SK-N-SH (cell line): ENCODE measurements at regions not wholly inside any gene's neighbourhood (a gene's known extent, or its start where the extent isn't known, plus 50 kb on each side); places are given as distances from the start of the nearest gene placed in this dataset.

ENCODE experiments used
- CTCF ChIA-PET: fragments of 300-600, 350-600 bp; formaldehyde crosslinking; extraction: SDS; loops from one replicate; lab custom pipeline; 2021; lab: Yijun Ruan, JAX
- POLR2A ChIA-PET: fragments of 350-600 bp; sonication (Branson Sonifier 250); formaldehyde crosslinking; extraction: SDS; loops from one replicate; lab custom pipeline; 2020; ENCODE audit warnings: antibody characterized with exemption, inconsistent platforms; lab: Yijun Ruan, JAX
- DNase-seq: peaks from one replicate; pipeline ENCODE4 v3.0.0; 2012
- H2AFZ ChIP-seq: fragments of 200-600 bp; sonication (generic); 2 replicates; pipeline ENCODE4 v1.8.1; 2016; ENCODE audit warnings: antibody characterized with exemption, mild to moderate bottlenecking, low read depth
- H3F3A ChIP-seq: fragments of 200-600 bp; sonication (generic); replicated peaks from 2 replicates; pipeline ENCODE3; 2016; ENCODE audit warnings: antibody characterized with exemption, mild to moderate bottlenecking; ENCODE audit not compliant: insufficient read depth
- H3K27ac ChIP-seq, 2 experiments: fragments of 200-500 bp in 1 of 2; fragments of 200-600 bp in 1 of 2; sonication (Bioruptor generic) in 1 of 2; sonication (generic), shearing (Covaris generic) in 1 of 2; 2 replicates each; pipeline versions ENCODE4 v1.5.1 to v1.6.1; 2014 to 2016; ENCODE audit warnings: low read depth in 2 of 2, inconsistent platforms in 1 of 2, low read length in 1 of 2, mild to moderate bottlenecking in 1 of 2, mixed read lengths in 1 of 2
- H3K27me3 ChIP-seq: fragments of 200-600 bp; sonication (generic), shearing (Covaris generic); 2 replicates; pipeline ENCODE4 v1.6.1; 2016; ENCODE audit warnings: mixed run types; ENCODE audit not compliant: insufficient read depth
- H3K36me3 ChIP-seq, 2 experiments: fragments of 200-500 bp in 1 of 2; fragments of 200-600 bp in 1 of 2; sonication (Bioruptor generic) in 1 of 2; sonication (generic) in 1 of 2; replicated peaks in 1 of 2; 2 replicates each; pipeline versions ENCODE3 to v1.5.1; 2014 to 2016; ENCODE audit warnings: low read length in 1 of 2, mild to moderate bottlenecking in 1 of 2; ENCODE audit not compliant: insufficient read depth in 2 of 2, control insufficient read depth in 1 of 2
- H3K4me1 ChIP-seq, 2 experiments: fragments of 200-500 bp in 1 of 2; fragments of 200-600 bp in 1 of 2; sonication (Bioruptor generic) in 1 of 2; sonication (generic), shearing (Covaris generic) in 1 of 2; 2 replicates each; pipeline versions ENCODE4 v1.5.1 to v1.6.1; 2014 to 2016; ENCODE audit warnings: low read depth in 1 of 2, low read length in 1 of 2, mixed run types in 1 of 2; ENCODE audit not compliant: insufficient read depth in 2 of 2, control insufficient read depth in 1 of 2
- H3K4me2 ChIP-seq: fragments of 200-600 bp; sonication (generic), shearing (Covaris generic); 2 replicates; pipeline ENCODE4 v1.6.1; 2017; ENCODE audit warnings: mixed run types
- H3K4me3 ChIP-seq, 2 experiments: fragments of 200-500 bp in 1 of 2; fragments of 200-600 bp in 1 of 2; sonication (Bioruptor generic) in 1 of 2; sonication (generic), shearing (Covaris generic) in 1 of 2; 2 replicates each; pipeline versions ENCODE4 v1.5.1 to v1.8.1; 2014 to 2016; ENCODE audit warnings: low read depth in 2 of 2, inconsistent platforms in 1 of 2, low read length in 1 of 2, mild to moderate bottlenecking in 1 of 2, mixed read lengths in 1 of 2, moderate library complexity in 1 of 2
- H3K79me2 ChIP-seq: fragments of 200-600 bp; sonication (generic); 2 replicates; pipeline ENCODE4 v1.8.1; 2017; ENCODE audit warnings: mild to moderate bottlenecking; ENCODE audit not compliant: insufficient read depth
- H3K9ac ChIP-seq: fragments of 200-600 bp; sonication (generic); 2 replicates; pipeline ENCODE4 v1.6.1; 2017; ENCODE audit warnings: mixed run types
- H3K9me2 ChIP-seq: fragments of 200-600 bp; sonication (generic); 2 replicates; pipeline ENCODE4 v1.6.1; 2017; ENCODE audit warnings: mixed run types
- H3K9me3 ChIP-seq: fragments of 200-600 bp; sonication (generic); 2 replicates; pipeline ENCODE4 v1.6.1; 2017; ENCODE audit warnings: mixed run types, mild to moderate bottlenecking, moderate library complexity
- H4K20me1 ChIP-seq: fragments of 200-600 bp; sonication (generic); 2 replicates; pipeline ENCODE4 v1.6.1; 2017; ENCODE audit warnings: mild to moderate bottlenecking, mixed run types; ENCODE audit not compliant: insufficient read depth
- CTCF ChIP-seq: fragments of 200-600 bp; sonication (generic); IDR thresholded peaks from 2 replicates; pipeline ENCODE4 v1.6.1; 2017; ENCODE audit warnings: antibody characterized with exemption, mild to moderate bottlenecking, moderate library complexity
- FOSL2 ChIP-seq: IDR thresholded peaks from 2 replicates; pipeline ENCODE4 v1.4.0; 2012; ENCODE audit warnings: low read depth, mild to moderate bottlenecking, moderate library complexity, borderline replicate concordance
- FOXM1 ChIP-seq: IDR thresholded peaks from 2 replicates; pipeline ENCODE4 v1.4.0; 2012; ENCODE audit warnings: low read depth, mild to moderate bottlenecking
- GATA2 ChIP-seq: sonication (generic); formaldehyde crosslinking; IDR thresholded peaks from 2 replicates; pipeline ENCODE4 v1.5.0; 2020; ENCODE audit warnings: mild to moderate bottlenecking, missing genetic modification reagents
- MEF2A ChIP-seq: IDR thresholded peaks from 2 replicates; pipeline ENCODE4 v1.4.0; 2012; ENCODE audit warnings: low read depth, borderline replicate concordance
- RFX5 ChIP-seq: IDR thresholded peaks from 2 replicates; pipeline ENCODE4 v1.6.1; 2012; ENCODE audit warnings: mild to moderate bottlenecking, improper control_type of control experiment, low read length
- RXRA ChIP-seq: IDR thresholded peaks from 2 replicates; pipeline ENCODE4 v1.4.0; 2012; ENCODE audit warnings: low read depth, mild to moderate bottlenecking, borderline replicate concordance
- SMC3 ChIP-seq: IDR thresholded peaks from 2 replicates; pipeline ENCODE4 v1.6.1; 2012; ENCODE audit warnings: low read depth, low read length, improper control_type of control experiment
- TAF1 ChIP-seq: IDR thresholded peaks from 2 replicates; pipeline ENCODE4 v1.6.1; 2012; ENCODE audit warnings: low read depth, mild to moderate bottlenecking, low read length, moderate library complexity, borderline replicate concordance
- TEAD4 ChIP-seq: IDR thresholded peaks from 2 replicates; pipeline ENCODE4 v1.4.0; 2012; ENCODE audit warnings: mild to moderate bottlenecking, borderline replicate concordance; ENCODE audit not compliant: insufficient read depth
- USF2 ChIP-seq: fragments of 150-350 bp; IDR thresholded peaks from 2 replicates; pipeline ENCODE4 v1.6.1; 2017; ENCODE audit warnings: antibody characterized with exemption, low read length, low read depth, borderline replicate concordance
- ZBTB33 ChIP-seq: IDR thresholded peaks from 2 replicates; pipeline ENCODE4 v1.4.0; 2012; ENCODE audit warnings: low read depth, borderline replicate concordance
- WGBS: methylation state at CpG from one replicate; pipeline ENCODE4 v1.1.6; 2017; ENCODE audit warnings: low lambda C conversion rate; 5-methylcytosine and 5-hydroxymethylcytosine counted together
- TF ChIP-seq, protein P1 (sequence below): fragments of 150-350 bp; IDR thresholded peaks from 2 replicates; pipeline ENCODE4 v1.6.1; 2016; ENCODE audit warnings: mild to moderate bottlenecking, low read depth, low read length

DNA sequence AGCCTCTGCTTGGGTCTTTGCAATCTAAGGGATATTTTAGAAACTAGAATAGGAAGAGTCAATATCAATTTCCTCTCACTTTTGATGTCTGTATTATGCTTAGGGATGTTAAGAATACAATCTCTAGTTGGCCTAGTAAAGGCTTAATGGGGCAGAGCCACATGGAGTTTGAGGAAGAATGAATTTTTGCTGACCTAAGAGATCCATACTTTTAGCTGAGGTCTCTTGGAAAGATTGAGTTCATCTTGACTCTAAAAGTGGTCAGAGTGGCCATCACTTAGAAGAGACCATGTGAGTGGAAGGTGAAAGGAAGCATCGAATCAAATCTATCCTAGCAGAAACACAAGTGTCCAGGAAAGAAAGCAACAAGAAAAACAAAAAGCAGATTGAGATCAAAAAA is 92.2 kb upstream of the SLC28A3 start (continued):
- TF ChIP-seq CTCF (no peak), SMC3 (no peak), RFX5 (no peak), GATA2 (no peak)
- TF ChIP-seq, protein P1, sequence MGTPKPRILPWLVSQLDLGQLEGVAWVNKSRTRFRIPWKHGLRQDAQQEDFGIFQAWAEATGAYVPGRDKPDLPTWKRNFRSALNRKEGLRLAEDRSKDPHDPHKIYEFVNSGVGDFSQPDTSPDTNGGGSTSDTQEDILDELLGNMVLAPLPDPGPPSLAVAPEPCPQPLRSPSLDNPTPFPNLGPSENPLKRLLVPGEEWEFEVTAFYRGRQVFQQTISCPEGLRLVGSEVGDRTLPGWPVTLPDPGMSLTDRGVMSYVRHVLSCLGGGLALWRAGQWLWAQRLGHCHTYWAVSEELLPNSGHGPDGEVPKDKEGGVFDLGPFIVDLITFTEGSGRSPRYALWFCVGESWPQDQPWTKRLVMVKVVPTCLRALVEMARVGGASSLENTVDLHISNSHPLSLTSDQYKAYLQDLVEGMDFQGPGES = no peak

DNA sequence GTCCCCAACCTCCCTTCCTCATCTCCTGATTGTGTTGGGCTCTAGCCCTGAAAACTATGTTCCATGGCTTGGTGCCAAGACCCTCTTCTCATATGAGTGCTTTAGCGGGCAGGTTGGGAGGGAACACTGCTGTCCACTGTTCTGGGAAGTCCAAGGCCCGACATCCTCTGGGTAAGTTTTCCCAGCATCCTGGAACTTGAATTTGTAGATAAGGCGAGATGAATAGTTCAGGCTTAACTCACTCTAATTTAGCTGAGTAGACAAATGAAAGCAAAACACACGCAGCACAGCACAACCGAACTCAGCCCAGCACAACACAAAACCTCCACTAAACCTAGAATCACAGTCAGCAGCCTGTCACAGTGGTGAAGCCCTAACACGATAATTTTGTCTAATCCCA is 95.3 kb upstream of the SLC28A3 start:
- ChIA-PET CTCF (no interaction called here), POLR2A (no interaction called here)
- no peak overlapping the region for H3K4me2 ChIP-seq
- no peak overlapping the region for H3K27ac ChIP-seq
- TF ChIP-seq ZBTB33 (no peak), TEAD4 (no peak), MEF2A (no peak), TAF1 (no peak), FOSL2 (no peak), FOXM1 (no peak), RXRA (no peak), CTCF (no peak), USF2 (no peak)
- DNase-seq = no peak
- H3K9ac ChIP-seq = no peak overlapping the region
- H3F3A ChIP-seq = no peaks in the 10 kb centered on the region
- H3K9me3 ChIP-seq = no peaks in the 10 kb centered on the region
- H3K79me2 ChIP-seq = no peaks in the 10 kb centered on the region
- no peaks in the 10 kb centered on the region for H3K9me2 ChIP-seq
- H2AFZ ChIP-seq = no peak overlapping the region
- no peak overlapping the region for H3K4me3 ChIP-seq
- 16% methylated on average over 6 of the region's 6 CpGs for WGBS
- no peaks in the 10 kb centered on the region for H3K27me3 ChIP-seq
- H3K36me3 ChIP-seq = no peaks in the 10 kb centered on the region
- H3K4me1 ChIP-seq = no peaks in the 10 kb centered on the region
- H4K20me1 ChIP-seq = no peaks in the 10 kb centered on the region
